ENCODE measurements at regions not wholly inside any gene's neighbourhood (a gene's known extent, or its start where the extent isn't known, plus 50 kb on each side); places are given as distances from the start of the nearest gene placed in this dataset.

DNA sequence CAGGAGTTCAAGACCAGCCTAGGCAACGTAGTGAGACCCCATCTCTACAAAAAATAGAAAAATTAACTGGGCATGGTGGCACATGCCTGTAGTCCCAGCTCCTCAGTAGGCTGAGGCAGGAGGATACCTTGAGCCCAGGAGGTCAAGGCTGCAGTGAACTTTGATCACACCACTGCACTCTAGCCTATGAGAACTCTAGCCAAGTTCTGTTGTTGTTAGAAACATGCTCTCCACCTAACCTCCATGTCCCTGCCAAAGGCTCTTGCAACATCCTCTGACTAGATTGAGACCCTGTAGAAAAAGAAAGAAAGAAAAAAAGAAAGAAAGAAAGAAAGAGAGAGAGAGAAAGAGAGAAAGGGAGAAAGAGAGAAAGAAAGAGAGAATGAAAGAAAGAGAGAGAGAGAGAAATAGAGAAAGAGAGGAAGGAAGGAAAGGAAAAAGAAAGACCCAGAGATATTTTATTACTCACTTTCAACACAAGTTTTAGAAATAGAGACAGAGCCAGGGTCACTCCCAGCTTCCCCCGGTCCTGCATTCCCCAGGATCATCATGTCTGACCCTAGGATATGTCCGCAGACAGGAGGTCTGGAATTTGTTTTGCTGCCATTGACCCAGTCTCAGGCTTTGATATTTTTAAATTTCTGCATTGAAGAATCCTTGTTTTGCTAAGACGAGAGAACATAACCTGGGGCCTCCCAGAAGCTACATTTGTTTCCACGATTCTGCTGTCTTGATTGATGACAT is 376.5 kb upstream of the CDH5 start:
- TF ChIP-seq, protein P1, sequence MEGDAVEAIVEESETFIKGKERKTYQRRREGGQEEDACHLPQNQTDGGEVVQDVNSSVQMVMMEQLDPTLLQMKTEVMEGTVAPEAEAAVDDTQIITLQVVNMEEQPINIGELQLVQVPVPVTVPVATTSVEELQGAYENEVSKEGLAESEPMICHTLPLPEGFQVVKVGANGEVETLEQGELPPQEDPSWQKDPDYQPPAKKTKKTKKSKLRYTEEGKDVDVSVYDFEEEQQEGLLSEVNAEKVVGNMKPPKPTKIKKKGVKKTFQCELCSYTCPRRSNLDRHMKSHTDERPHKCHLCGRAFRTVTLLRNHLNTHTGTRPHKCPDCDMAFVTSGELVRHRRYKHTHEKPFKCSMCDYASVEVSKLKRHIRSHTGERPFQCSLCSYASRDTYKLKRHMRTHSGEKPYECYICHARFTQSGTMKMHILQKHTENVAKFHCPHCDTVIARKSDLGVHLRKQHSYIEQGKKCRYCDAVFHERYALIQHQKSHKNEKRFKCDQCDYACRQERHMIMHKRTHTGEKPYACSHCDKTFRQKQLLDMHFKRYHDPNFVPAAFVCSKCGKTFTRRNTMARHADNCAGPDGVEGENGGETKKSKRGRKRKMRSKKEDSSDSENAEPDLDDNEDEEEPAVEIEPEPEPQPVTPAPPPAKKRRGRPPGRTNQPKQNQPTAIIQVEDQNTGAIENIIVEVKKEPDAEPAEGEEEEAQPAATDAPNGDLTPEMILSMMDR (IDR thresholded peaks at IDR 0.05) = no peak
- TF ChIP-seq POLR2AphosphoS5 (IDR thresholded peaks at IDR 0.05; ENCODE audit: insufficient read depth in 1 of 2, low read depth in 1 of 2) = no peak
